ENCODE measurements at regions not wholly inside any gene's neighbourhood (a gene's known extent, or its start where the extent isn't known, plus 50 kb on each side); places are given as distances from the start of the nearest gene placed in this dataset.

DNA sequence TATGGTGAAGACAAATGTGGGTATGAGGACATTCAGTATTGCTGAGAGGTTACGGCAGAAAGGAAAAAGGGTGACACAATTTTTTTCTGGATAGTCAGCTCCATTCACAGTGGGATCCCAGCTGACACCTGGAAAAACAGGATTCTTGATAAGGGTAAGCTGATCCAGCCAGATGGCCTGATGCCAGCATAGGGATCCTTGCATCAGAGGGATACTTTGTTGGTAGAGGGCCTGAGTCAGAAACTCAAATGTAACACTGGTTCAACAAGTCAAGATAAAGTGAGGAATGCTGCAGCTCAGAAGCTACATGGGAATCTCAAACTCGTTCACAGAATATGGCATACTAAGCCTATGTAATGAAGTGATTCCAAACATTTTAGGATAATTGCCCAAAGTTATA is 726.7 kb downstream of the C4orf33 start:
- Histone ChIP-seq H3K4me1 (no peaks in the 10 kb centered on the region), H3K9me3 (no peaks in the 10 kb centered on the region), H3K4me2 (no peak overlapping the region), H3K4me3 (no peak overlapping the region), H3K27ac (no peak overlapping the region)
- ChIA-PET POLR2A (no interaction called here), CTCF (no interaction called here)
- 20% methylated on average over 2 of the region's 2 CpGs for WGBS (ENCODE audit: missing lambda C conversion rate)
- DNase-seq (ENCODE audit: low read depth in 1 of 2, low spot score in 1 of 2) (no peak), FAIRE-seq (no peak), ATAC-seq (no peak)
- TF ChIP-seq POLR2A (IDR thresholded peaks at IDR 0.05; ENCODE audit: low read length) (no peak), BHLHE40 (IDR thresholded peaks at IDR 0.05; ENCODE audit: low read depth, low read length) (no peak), KDM5A (IDR thresholded peaks at IDR 0.05) (no peak), MAFK (IDR thresholded peaks at IDR 0.05; ENCODE audit: partially characterized antibody) (no peak), TP53 (CRISPR knock-in tag; IDR thresholded peaks at IDR 0.05) (no peak), MYC (IDR thresholded peaks at IDR 0.05; ENCODE audit: borderline replicate concordance, low read length) (no peak), BCL3 (IDR thresholded peaks at IDR 0.05) (no peak), RAD21 (conservative IDR thresholded peaks at IDR 0.05 in 1 of 2, IDR thresholded peaks at IDR 0.05 in 1 of 2) (no peak), EHMT2 (IDR thresholded peaks at IDR 0.05; ENCODE audit: low read depth) (no peak), JUNB (IDR thresholded peaks at IDR 0.05) (no peak)

GRCh38 chr4:129823105-129823504 is 727.2 kb downstream of the C4orf33 start:
- no peak overlapping the region for H3K27ac ChIP-seq
- POLR2A ChIA-PET: no interaction called here
- no peaks in the 10 kb centered on the region for H3K4me1 ChIP-seq
- FAIRE-seq (no peak), DNase-seq (ENCODE audit: low read depth in 1 of 2, low spot score in 1 of 2) (no peak), ATAC-seq (no peak)
- CTCF ChIA-PET: no interaction called here
- no peak overlapping the region for H3K4me2 ChIP-seq
- no peaks in the 10 kb centered on the region for H3K9me3 ChIP-seq
- no peak for TF ChIP-seq NPAS2 (CRISPR knock-in tag; IDR thresholded peaks at IDR 0.05; ENCODE audit: borderline replicate concordance)
- no peak overlapping the region for H3K4me3 ChIP-seq

DNA sequence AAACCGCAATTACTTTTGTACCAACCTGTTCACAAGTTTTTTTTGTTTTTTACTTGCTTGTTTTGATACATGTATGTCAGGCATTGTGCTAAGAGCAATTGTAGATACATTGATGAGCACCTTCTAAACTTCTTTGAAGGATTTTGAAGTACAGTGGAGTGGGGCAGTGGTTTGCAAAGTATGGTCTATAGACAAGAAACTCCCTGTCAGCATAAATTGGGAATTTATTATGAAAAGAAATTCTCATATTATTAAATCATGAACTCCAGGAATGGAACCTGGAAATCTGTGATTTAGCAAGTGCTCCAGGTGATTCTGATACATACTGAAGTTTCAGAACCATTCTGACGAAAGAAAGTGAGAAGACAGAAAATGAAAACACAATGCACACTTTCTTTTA is 733.4 kb downstream of the C4orf33 start:
- ChIA-PET CTCF (no interaction called here), POLR2A (no interaction called here)
- TF ChIP-seq MAZ (IDR thresholded peaks at IDR 0.05; ENCODE audit: borderline replicate concordance, low read depth, low read length): no peak
- no peak for TF ChIP-seq HDAC2 (IDR thresholded peaks at IDR 0.05)
- no peak for TF ChIP-seq RFX5 (IDR thresholded peaks at IDR 0.05)
- TF ChIP-seq GATA3 (IDR thresholded peaks at IDR 0.05; ENCODE audit: borderline replicate concordance): no peak
- TF ChIP-seq MAFK (IDR thresholded peaks at IDR 0.05; ENCODE audit: partially characterized antibody): peak; percentile 44
- TF ChIP-seq NPAS2 (CRISPR knock-in tag; IDR thresholded peaks at IDR 0.05; ENCODE audit: borderline replicate concordance): no peak
- TF ChIP-seq, protein P1, sequence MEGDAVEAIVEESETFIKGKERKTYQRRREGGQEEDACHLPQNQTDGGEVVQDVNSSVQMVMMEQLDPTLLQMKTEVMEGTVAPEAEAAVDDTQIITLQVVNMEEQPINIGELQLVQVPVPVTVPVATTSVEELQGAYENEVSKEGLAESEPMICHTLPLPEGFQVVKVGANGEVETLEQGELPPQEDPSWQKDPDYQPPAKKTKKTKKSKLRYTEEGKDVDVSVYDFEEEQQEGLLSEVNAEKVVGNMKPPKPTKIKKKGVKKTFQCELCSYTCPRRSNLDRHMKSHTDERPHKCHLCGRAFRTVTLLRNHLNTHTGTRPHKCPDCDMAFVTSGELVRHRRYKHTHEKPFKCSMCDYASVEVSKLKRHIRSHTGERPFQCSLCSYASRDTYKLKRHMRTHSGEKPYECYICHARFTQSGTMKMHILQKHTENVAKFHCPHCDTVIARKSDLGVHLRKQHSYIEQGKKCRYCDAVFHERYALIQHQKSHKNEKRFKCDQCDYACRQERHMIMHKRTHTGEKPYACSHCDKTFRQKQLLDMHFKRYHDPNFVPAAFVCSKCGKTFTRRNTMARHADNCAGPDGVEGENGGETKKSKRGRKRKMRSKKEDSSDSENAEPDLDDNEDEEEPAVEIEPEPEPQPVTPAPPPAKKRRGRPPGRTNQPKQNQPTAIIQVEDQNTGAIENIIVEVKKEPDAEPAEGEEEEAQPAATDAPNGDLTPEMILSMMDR (IDR thresholded peaks at IDR 0.05): no peak
- H3K9me3 ChIP-seq: no peaks in the 10 kb centered on the region
- DNase-seq (ENCODE audit: low read depth in 1 of 2, low spot score in 1 of 2) (no peak), ATAC-seq (no peak), FAIRE-seq (no peak)
- H3K4me2 ChIP-seq: no peak overlapping the region
- no peak overlapping the region for H3K4me3 ChIP-seq
- WGBS (ENCODE audit: missing lambda C conversion rate): 20% methylated on average over 2 of the region's 2 CpGs
- no peaks in the 10 kb centered on the region for H3K4me1 ChIP-seq
- no peak overlapping the region for H3K27ac ChIP-seq

- FAIRE-seq: no peak
- no peak overlapping the region for H3K4me2 ChIP-seq
- WGBS (ENCODE audit: missing lambda C conversion rate): 9% methylated on average over 3 of the region's 3 CpGs
- H3K4me1 ChIP-seq: no peaks in the 10 kb centered on the region
- TF ChIP-seq MAFK (IDR thresholded peaks at IDR 0.05; ENCODE audit: partially characterized antibody) (peak; percentile 61), ATOH8 (CRISPR knock-in tag; IDR thresholded peaks at IDR 0.05; ENCODE audit: low read depth) (no peak)
- no peak overlapping the region for H3K27ac ChIP-seq
- ChIA-PET POLR2A (no interaction called here), CTCF (no interaction called here)
- H3K9me3 ChIP-seq: no peaks in the 10 kb centered on the region
- DNase-seq (ENCODE audit: low read depth in 1 of 2, low spot score in 1 of 2): no peak
- no peak overlapping the region for H3K4me3 ChIP-seq
- no peak for ATAC-seq
Measured at GRCh38 chr4:129839687-129840086, 743.7 kb downstream of the C4orf33 start.

Data from A549 (cell line).